DND-41 (cell line): ENCODE measurements at regions not wholly inside any gene's neighbourhood (a gene's known extent, or its start where the extent isn't known, plus 50 kb on each side); places are given as distances from the start of the nearest gene placed in this dataset.

Experiments
- ATAC-seq: fragments of 200-7000 bp; cut with Tn5 transposase; 3 replicates; pipeline ENCODE4 v1.9.1; 2021; ENCODE audit warnings: low read depth; ENCODE audit not compliant: insufficient read depth
- DNase-seq: peaks from one replicate; pipeline ENCODE4 v3.0.0-alpha.2; 2020
- H2AFZ ChIP-seq: 2 replicates; pipeline ENCODE4 v1.6.0; 2012; ENCODE audit warnings: low read depth, low read length
- H3K27ac ChIP-seq: 2 replicates; pipeline ENCODE4 v1.5.1; 2012; ENCODE audit warnings: low read length, inconsistent platforms
- H3K27me3 ChIP-seq: fragments of 200-600 bp; sonication (generic); 2 replicates; pipeline ENCODE4 v1.6.0; 2012; ENCODE audit warnings: low read length, mild to moderate bottlenecking, inconsistent platforms; ENCODE audit not compliant: insufficient read depth, poor library complexity
- H3K36me3 ChIP-seq: 2 replicates; pipeline ENCODE4 v1.5.1; 2012; ENCODE audit warnings: low read length, inconsistent platforms; ENCODE audit not compliant: insufficient read depth
- H3K4me1 ChIP-seq: 2 replicates; pipeline ENCODE4 v1.5.1; 2012; ENCODE audit warnings: mild to moderate bottlenecking, low read length; ENCODE audit not compliant: insufficient read depth
- H3K4me2 ChIP-seq: 2 replicates; pipeline ENCODE4 v1.6.0; 2012; ENCODE audit warnings: mild to moderate bottlenecking, moderate library complexity, low read length, inconsistent platforms; ENCODE audit not compliant: insufficient read depth
- H3K4me3 ChIP-seq, 2 experiments: fragments of 200-600 bp in 1 of 2; shearing (Covaris generic) in 1 of 2; 2 replicates each; pipeline ENCODE4 v1.5.1; 2012 to 2016; ENCODE audit warnings: inconsistent platforms in 2 of 2, low read length in 2 of 2, mild to moderate bottlenecking in 2 of 2, low read depth in 1 of 2, moderate library complexity in 1 of 2
- H3K79me2 ChIP-seq: 2 replicates; pipeline ENCODE4 v1.6.0; 2012; ENCODE audit warnings: low read length, inconsistent platforms; ENCODE audit not compliant: insufficient read depth
- H3K9ac ChIP-seq: 2 replicates; pipeline ENCODE4 v1.6.0; 2012; ENCODE audit warnings: low read depth, mild to moderate bottlenecking, inconsistent platforms, low read length, moderate library complexity
- H3K9me3 ChIP-seq: 2 replicates; pipeline ENCODE4 v1.5.1; 2012; ENCODE audit warnings: low read length, moderate library complexity, mild to moderate bottlenecking, inconsistent platforms; ENCODE audit not compliant: insufficient read depth, severe bottlenecking
- H4K20me1 ChIP-seq: 2 replicates; pipeline ENCODE4 v1.6.0; 2012; ENCODE audit warnings: low read length; ENCODE audit not compliant: insufficient read depth
- CTCF ChIP-seq: IDR thresholded peaks from 2 replicates; pipeline ENCODE4 v1.5.1; 2012; ENCODE audit warnings: borderline replicate concordance, low read length, moderate library complexity, mild to moderate bottlenecking; ENCODE audit not compliant: poor library complexity, severe bottlenecking; ENCODE audit errors: extremely low read depth
- EZH2 ChIP-seq: IDR thresholded peaks from 3 replicates; pipeline ENCODE4 v1.6.1; 2012; ENCODE audit warnings: borderline replicate concordance, low read depth, mild to moderate bottlenecking, moderate library complexity, low read length, inconsistent platforms; ENCODE audit not compliant: severe bottlenecking

DNA sequence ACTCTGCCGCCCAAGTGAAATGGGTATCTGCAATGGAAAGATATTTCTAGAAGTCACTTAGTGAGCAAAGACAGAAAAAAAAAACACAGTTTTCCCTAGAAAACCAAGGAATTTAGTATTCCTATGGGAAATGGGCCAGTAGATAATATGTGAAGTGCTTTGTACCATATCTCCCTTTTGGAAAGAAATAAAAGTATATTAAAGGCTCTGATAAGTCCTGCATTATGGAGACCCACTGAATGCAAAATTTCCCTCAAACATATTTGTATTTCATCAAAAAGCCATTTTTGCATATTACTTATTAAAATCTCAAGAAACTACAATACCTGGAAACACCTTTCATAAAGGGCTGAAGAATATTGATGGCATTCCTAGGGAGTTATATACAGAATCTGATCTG lies 51.6 kb upstream of the DYNLRB2 start:
- TF ChIP-seq CTCF (no peak), EZH2 (no peak)

DNA sequence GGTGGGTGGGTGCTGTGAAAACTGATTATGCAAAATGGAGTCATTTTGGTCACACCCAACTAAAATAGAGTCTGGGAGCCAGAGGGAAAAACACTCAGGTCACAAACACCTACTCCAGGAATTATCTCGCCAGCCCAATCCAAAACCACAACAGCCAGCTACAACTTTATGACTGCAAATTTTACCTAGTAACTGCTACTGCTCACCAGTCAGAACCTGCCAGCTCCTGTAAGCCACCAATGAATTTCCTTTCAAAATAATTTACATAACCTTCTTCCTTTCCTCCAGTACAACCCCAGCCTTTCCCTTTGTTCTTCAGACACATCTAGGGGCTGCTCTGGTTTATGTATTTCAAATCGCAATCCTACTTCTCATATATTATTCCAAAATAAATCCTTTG lies 52.6 kb upstream of the DYNLRB2 start:
- H3K4me2 ChIP-seq, result no peak overlapping the region
- H3K36me3 ChIP-seq, result no peaks in the 10 kb centered on the region
- no peak overlapping the region for H2AFZ ChIP-seq
- no peaks in the 10 kb centered on the region for H3K79me2 ChIP-seq
- ATAC-seq (no peak), DNase-seq (no peak)
- no peak overlapping the region for H3K9ac ChIP-seq
- TF ChIP-seq CTCF, result no peak
- no peak for TF ChIP-seq EZH2
- no peak overlapping the region for H3K4me3 ChIP-seq
- no peaks in the 10 kb centered on the region for H3K4me1 ChIP-seq
- H3K9me3 ChIP-seq, result no peaks in the 10 kb centered on the region
- H4K20me1 ChIP-seq, result no peaks in the 10 kb centered on the region
- H3K27me3 ChIP-seq, result no peaks in the 10 kb centered on the region
- H3K27ac ChIP-seq, result no peak overlapping the region

More for the DNA sequence above, 51.6 kb upstream of the DYNLRB2 start:
- Histone ChIP-seq H3K9me3 (no peaks in the 10 kb centered on the region), H3K4me2 (no peak overlapping the region), H3K4me3 (no peak overlapping the region), H3K27ac (no peak overlapping the region), H4K20me1 (no peaks in the 10 kb centered on the region), H3K9ac (no peak overlapping the region), H3K4me1 (no peaks in the 10 kb centered on the region), H3K79me2 (no peaks in the 10 kb centered on the region), H3K36me3 (no peaks in the 10 kb centered on the region), H3K27me3 (no peaks in the 10 kb centered on the region), H2AFZ (no peak overlapping the region)
- no peak for DNase-seq
- ATAC-seq, result no peak

DNA sequence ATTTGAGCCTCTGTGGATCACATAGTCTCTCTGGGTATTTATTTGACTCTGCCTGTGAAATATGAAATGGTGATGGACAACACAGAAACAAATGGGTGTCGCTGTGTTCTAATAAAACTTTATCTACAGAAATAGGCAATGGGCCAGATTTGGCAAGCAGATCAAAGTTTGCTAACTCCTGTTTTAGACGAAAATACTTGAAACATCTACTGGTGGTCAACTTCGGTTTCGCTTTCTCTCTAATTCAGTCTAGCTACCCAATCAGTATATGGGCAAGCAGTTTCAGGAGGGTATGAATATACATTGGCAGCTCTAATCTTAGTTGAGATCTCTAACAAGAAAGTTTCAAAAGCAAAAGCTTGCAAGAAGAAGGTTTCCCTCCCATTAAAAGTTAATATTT lies 60.1 kb upstream of the DYNLRB2 start:
- H3K27me3 ChIP-seq, result no peaks in the 10 kb centered on the region
- DNase-seq (no peak), ATAC-seq (no peak)
- H3K36me3 ChIP-seq, result no peaks in the 10 kb centered on the region
- TF ChIP-seq CTCF (no peak), EZH2 (no peak)
- H3K79me2 ChIP-seq, result no peaks in the 10 kb centered on the region
- no peak overlapping the region for H3K4me3 ChIP-seq
- no peak overlapping the region for H2AFZ ChIP-seq
- H3K9me3 ChIP-seq, result no peaks in the 10 kb centered on the region
- no peak overlapping the region for H3K27ac ChIP-seq
- H3K4me2 ChIP-seq, result no peak overlapping the region
- no peaks in the 10 kb centered on the region for H4K20me1 ChIP-seq
- no peak overlapping the region for H3K9ac ChIP-seq
- H3K4me1 ChIP-seq, result no peaks in the 10 kb centered on the region

GRCh38 chr16:80477838-80478237 lies 63.0 kb upstream of the DYNLRB2 start:
- no peaks in the 10 kb centered on the region for H3K4me1 ChIP-seq
- no peak for TF ChIP-seq CTCF
- no peak for TF ChIP-seq EZH2
- ATAC-seq (no peak), DNase-seq (no peak)
- no peak overlapping the region for H3K27ac ChIP-seq
- no peaks in the 10 kb centered on the region for H3K36me3 ChIP-seq
- H3K4me2 ChIP-seq, result no peak overlapping the region
- no peaks in the 10 kb centered on the region for H3K9me3 ChIP-seq
- no peak overlapping the region for H2AFZ ChIP-seq
- no peak overlapping the region for H3K4me3 ChIP-seq
- no peaks in the 10 kb centered on the region for H3K79me2 ChIP-seq
- no peak overlapping the region for H3K9ac ChIP-seq
- no peaks in the 10 kb centered on the region for H3K27me3 ChIP-seq
- no peaks in the 10 kb centered on the region for H4K20me1 ChIP-seq
